Testis (tissue), 2 donors: ENCODE measurements at regions not wholly inside any gene's neighbourhood (a gene's known extent, or its start where the extent isn't known, plus 50 kb on each side); places are given as distances from the start of the nearest gene placed in this dataset.

ENCODE experiments used
- POLR2A ChIP-seq: fragments of 450-650 bp; IDR thresholded peaks from one replicate; pipeline ENCODE4 v1.6.1; 2017; ENCODE audit warnings: antibody characterized with exemption, mild to moderate bottlenecking, moderate library complexity
- TF ChIP-seq, protein P1 (sequence below), 3 experiments: fragments of 450-650 bp in 2 of 3; fragments of 200-600 bp in 1 of 3; sonication (generic) in 1 of 3; IDR thresholded peaks; one replicate each; pipeline ENCODE4 v1.5.1; 2016 to 2019; ENCODE audit warnings: antibody characterized with exemption in 3 of 3, mild to moderate bottlenecking in 2 of 3, moderate library complexity in 1 of 3

DNA sequence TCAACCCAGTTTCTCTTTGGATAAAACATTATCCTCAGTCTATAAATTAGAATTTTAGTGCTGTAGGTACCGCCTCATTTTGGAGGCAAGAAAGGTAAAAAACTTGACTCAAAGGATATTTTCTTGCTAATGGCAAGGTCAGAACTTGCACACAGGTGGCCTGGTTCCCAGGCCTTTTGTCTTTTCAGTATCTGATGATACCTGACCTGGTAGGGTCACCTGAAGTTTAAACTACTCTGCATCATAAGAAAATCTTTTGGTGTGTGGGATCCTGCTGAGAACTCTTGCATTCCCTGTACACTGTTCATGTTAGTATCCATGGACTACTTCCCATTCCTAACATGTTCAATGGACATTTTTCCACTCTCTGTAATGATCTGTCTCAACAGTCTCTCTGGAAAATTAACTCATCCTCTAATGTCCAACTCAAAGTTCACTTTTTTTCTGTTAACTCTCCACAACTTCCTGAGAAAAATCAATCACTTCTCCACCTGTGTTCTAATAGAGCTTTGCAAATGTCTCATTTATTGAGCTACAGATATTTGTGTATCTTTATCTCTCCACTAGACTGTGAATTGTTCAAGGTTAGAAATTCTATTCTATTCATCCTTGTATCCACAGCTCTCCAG lies 317.1 kb upstream of the SOX9 start:
- TF ChIP-seq, protein P1, sequence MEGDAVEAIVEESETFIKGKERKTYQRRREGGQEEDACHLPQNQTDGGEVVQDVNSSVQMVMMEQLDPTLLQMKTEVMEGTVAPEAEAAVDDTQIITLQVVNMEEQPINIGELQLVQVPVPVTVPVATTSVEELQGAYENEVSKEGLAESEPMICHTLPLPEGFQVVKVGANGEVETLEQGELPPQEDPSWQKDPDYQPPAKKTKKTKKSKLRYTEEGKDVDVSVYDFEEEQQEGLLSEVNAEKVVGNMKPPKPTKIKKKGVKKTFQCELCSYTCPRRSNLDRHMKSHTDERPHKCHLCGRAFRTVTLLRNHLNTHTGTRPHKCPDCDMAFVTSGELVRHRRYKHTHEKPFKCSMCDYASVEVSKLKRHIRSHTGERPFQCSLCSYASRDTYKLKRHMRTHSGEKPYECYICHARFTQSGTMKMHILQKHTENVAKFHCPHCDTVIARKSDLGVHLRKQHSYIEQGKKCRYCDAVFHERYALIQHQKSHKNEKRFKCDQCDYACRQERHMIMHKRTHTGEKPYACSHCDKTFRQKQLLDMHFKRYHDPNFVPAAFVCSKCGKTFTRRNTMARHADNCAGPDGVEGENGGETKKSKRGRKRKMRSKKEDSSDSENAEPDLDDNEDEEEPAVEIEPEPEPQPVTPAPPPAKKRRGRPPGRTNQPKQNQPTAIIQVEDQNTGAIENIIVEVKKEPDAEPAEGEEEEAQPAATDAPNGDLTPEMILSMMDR (IDR thresholded peaks at IDR 0.05) = no peak
- no peak for TF ChIP-seq POLR2A
